Endothelial cell of umbilical vein (primary cell): ENCODE measurements at regions not wholly inside any gene's neighbourhood (a gene's known extent, or its start where the extent isn't known, plus 50 kb on each side); places are given as distances from the start of the nearest gene placed in this dataset.

Experiments used
- EZH2 ChIP-seq: IDR thresholded peaks from 2 replicates; pipeline ENCODE4 v1.6.1; 2012; ENCODE audit warnings: borderline replicate concordance, low read depth, mild to moderate bottlenecking, moderate library complexity, low read length, inconsistent platforms; ENCODE audit not compliant: severe bottlenecking
- FOS ChIP-seq: IDR thresholded peaks from 2 replicates; pipeline ENCODE4 v1.6.1; 2011; ENCODE audit warnings: mild to moderate bottlenecking, low read length, moderate library complexity, borderline replicate concordance; ENCODE audit not compliant: insufficient read depth
- JUN ChIP-seq: IDR thresholded peaks from 2 replicates; pipeline ENCODE4 v1.6.1; 2011; ENCODE audit warnings: borderline replicate concordance, low read depth; ENCODE audit not compliant: insufficient read length, insufficient read depth
- MYC ChIP-seq: IDR thresholded peaks from one replicate; pipeline ENCODE4 v1.6.1; 2011; ENCODE audit warnings: mild to moderate bottlenecking, low read depth, low read length
- POLR2A ChIP-seq: IDR thresholded peaks from 2 replicates; pipeline ENCODE4 v1.6.1; 2012; ENCODE audit warnings: low read depth, mild to moderate bottlenecking, control low read depth, low read length
- POLR2AphosphoS5 ChIP-seq: IDR thresholded peaks from 2 replicates; pipeline ENCODE4 v1.6.1; 2012; ENCODE audit warnings: low read depth, mild to moderate bottlenecking, control low read depth, low read length, moderate library complexity; ENCODE audit not compliant: insufficient read depth
- TF ChIP-seq, protein P1 (sequence below), 2 donors: IDR thresholded peaks; 1 replicate in 1 of 2; 2 replicates in 1 of 2; pipeline ENCODE4 v1.5.1; 2011; ENCODE audit warnings: low read length in 2 of 2, mild to moderate bottlenecking in 2 of 2, moderate library complexity in 2 of 2, control low read depth in 1 of 2, inconsistent platforms in 1 of 2, low read depth in 1 of 2; ENCODE audit not compliant: insufficient read depth in 1 of 2; ENCODE audit errors: extremely low read depth in 1 of 2
- TF ChIP-seq, protein P2 (sequence below): IDR thresholded peaks from 2 replicates; pipeline ENCODE4 v1.6.1; 2011; ENCODE audit not compliant: insufficient read depth, insufficient read length

DNA sequence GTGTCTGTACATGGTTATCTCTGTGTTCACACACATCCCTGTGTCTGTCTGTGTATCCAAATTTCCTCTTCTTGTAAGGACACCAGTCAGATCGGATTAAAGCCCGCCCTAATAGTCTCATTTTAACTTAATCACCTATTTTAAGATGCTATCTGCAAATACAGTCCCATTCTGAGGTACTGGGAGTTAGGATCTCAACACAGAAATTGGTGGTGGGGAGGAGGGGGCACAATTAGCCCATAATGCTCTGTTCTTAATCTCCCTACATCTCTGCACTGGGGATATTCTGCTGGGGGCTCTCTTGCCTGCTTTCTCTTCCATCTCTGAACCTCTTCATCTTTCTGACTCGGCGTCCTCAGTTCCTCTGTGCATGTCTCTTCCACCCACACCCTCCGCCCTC is 320.7 kb downstream of the CDC5L start:
- TF ChIP-seq, protein P1, sequence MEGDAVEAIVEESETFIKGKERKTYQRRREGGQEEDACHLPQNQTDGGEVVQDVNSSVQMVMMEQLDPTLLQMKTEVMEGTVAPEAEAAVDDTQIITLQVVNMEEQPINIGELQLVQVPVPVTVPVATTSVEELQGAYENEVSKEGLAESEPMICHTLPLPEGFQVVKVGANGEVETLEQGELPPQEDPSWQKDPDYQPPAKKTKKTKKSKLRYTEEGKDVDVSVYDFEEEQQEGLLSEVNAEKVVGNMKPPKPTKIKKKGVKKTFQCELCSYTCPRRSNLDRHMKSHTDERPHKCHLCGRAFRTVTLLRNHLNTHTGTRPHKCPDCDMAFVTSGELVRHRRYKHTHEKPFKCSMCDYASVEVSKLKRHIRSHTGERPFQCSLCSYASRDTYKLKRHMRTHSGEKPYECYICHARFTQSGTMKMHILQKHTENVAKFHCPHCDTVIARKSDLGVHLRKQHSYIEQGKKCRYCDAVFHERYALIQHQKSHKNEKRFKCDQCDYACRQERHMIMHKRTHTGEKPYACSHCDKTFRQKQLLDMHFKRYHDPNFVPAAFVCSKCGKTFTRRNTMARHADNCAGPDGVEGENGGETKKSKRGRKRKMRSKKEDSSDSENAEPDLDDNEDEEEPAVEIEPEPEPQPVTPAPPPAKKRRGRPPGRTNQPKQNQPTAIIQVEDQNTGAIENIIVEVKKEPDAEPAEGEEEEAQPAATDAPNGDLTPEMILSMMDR (IDR thresholded peaks at IDR 0.05; ENCODE audit: extremely low read depth in 1 of 2, insufficient read depth in 1 of 2, low read depth in 1 of 2, low read length in 2 of 2): no peak
- TF ChIP-seq POLR2A (no peak), EZH2 (no peak), MYC (no peak), POLR2AphosphoS5 (no peak), FOS (no peak), JUN (no peak)
- TF ChIP-seq, protein P2, sequence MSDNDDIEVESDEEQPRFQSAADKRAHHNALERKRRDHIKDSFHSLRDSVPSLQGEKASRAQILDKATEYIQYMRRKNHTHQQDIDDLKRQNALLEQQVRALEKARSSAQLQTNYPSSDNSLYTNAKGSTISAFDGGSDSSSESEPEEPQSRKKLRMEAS: no peak
